Nucleus accumbens (tissue), 56 donors: ENCODE measurements at regions not wholly inside any gene's neighbourhood (a gene's known extent, or its start where the extent isn't known, plus 50 kb on each side); places are given as distances from the start of the nearest gene placed in this dataset.
"Not testable (repeated sequence)": the region's sequence is repeated elsewhere in the genome, so short reads cannot be mapped to it uniquely, and the experiment has no call there.

Experiments used
- DNase-seq, 56 donors: peaks; one replicate each; lab custom pipeline; 2025; lab: John Stamatoyannopoulos, UW

DNA sequence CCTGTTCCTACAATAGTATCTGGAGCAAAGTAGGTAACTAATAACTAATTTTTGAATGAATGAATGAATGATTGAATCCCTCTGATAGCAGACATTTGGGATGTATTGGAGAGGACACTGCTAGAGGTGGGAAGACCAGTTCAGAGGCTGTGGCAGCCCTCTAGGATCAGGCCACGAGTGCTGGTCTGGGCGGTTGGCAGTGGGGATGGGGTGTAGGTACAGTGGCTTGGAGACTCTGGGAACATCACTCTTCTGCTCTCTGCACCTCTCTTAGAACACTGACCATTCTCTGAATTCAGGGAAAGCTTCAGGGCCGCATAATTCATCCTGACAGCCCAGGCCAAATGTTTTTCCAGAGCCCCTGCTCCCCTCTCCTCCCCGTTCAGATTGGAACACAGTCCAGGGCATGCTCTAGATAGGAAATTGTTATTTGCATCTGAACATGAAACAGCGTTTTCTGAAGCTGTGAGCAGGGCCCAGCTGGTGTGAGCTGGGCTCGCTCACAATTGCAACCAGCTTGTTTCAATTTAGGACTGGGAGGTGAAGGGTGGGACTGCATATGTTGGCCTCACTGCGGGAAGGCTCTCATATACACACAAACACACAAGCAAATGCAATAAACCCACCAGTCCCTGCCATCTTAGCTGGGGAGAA, 253.1 kb upstream of the USP24 start:
- DNase-seq: no peak

DNA sequence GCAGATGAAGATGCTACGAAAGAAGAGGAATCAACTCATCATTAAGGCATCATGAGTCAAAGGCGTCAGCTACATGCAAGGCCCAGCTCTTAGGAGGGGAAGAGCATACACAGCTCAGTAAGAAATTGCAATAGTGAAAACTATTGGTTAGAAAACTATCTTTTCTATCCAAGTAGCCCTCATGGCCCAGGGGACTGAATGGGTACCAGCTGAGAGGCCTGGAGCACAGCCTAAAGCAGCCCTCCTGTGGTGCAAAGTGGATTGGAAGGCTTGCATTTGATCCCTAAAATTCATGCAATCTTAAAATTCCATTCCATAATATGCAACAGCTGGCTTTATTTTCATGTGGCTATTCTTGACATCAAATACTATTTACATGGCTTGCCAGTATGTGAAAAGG, 251.8 kb upstream of the USP24 start:
- DNase-seq: no peak

DNA sequence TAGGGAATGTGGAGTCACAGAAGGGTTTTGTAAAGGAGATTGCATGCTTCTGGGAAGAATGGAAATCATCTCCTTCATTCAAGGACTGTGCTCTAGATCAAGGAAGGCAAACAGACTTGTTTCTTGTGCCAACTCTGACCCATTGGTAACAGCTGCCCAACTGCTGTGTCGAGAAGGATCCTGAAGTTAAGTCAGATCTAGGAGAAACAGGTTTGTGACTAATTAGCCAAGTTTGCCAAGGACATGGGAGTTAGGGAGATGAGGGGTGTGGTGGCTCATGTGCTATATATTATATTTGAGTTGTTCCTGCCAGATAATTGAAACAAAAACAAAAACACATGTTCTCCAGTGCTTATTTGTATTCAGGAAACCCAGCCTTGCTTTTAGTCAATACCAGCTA, 251.2 kb upstream of the USP24 start:
- DNase-seq: no peak

DNA sequence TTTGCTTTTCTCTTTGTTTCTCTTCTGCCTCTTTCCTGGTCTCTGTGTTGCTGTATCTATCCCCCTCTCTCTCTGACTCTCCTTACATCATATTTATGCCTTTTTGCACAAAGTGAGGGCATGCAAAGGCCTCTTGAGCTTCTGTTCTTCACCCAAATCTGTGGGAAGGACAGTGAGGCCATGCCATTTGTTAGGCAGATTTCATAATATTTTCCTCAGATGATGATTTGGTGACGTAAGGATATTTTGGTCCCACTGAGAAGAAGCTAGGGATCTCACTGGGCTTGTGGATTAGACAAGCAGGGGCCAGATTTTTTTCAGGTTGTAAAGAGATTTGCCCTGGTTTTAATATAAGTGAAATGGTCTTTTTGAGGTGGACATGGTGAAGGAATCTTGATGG, 249.4 kb upstream of the USP24 start:
- DNase-seq: no peak

DNA sequence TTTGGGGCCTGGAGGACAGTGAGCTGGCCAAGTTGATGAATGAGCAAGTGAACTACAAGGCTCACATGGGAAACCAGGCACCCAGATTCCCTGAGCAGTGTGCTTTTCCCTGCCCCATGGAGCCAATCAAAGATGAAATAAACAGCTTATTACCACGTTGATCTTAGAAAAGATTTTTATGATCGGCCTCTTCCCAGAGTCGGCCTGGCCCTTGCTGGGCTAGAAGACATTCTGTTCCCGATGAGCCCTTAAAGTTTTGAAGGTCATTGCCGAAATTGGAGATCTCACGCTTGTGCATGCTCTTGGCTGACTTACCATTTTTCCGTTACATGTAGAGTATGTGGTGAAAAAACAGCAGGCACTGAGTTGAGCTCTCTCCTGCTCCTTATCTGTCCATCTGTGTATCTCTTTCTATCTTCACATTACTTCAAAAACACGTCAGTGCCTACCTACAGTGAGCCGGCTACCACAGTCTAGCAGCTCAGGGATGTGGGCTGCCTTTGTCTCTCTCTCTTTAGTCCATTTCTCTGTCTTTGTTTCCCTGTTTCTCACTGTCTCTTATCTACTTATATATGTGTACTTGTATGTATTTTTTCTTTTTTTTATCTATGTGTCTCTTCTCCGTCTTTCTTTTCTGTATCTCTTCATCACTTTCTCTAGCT, 248.8 kb upstream of the USP24 start:
- no peak for DNase-seq

DNA sequence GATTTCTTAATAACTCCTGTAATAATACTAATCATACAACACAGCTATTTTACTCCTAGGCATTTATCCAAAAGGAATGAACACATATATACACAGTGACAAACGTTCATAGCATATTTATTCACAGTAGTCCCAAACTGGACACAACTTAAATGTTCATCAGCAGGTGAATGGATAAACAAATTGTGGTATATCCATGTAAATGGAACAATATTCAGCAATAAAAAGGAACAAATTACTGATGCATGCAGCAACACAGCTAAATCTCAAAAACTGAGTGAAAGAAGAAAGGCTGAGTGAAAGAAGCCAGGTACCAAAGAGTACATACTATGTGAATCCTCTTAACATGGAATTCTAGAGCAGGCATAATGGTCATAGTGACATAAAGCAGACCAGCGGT, 242.7 kb upstream of the USP24 start:
- DNase-seq: no peak

DNA sequence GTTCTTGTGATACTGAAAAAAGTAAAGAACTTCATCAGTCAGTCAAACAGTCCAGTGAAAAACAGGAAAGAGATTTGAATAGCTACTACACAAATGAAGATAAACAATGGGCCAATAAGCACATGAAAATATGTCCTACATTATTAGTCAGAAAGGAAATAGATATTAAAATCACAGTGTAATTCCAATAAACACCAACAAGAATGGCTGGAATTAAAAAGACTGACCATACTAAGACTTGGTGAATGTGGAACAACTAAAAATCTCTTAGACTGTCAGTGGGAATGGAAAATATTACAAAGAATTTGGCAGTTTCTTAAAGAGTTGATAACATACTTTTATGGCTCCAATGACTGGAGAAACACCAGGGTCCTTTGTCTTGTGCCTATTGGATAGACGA, 241.8 kb upstream of the USP24 start:
- DNase-seq: no peak

DNA sequence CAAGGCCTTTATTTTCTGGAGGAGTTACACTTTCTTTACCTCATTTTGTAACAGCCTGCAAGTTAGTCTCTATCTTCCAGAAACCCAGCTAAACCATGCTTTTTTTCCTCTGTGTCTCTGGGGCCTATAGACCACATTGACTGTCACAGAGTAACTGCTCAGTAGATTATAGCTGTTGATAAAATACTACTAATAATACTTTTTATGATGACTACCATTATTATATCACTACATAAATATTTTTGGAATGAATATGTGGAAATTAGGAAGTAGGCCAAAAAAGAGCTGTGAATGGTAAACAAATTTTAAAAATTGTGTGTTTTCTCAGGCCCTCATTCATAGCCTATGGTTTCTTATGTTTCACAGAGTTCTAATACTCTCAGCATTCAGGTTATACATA, 233.1 kb upstream of the USP24 start:
- no peak for DNase-seq

DNA sequence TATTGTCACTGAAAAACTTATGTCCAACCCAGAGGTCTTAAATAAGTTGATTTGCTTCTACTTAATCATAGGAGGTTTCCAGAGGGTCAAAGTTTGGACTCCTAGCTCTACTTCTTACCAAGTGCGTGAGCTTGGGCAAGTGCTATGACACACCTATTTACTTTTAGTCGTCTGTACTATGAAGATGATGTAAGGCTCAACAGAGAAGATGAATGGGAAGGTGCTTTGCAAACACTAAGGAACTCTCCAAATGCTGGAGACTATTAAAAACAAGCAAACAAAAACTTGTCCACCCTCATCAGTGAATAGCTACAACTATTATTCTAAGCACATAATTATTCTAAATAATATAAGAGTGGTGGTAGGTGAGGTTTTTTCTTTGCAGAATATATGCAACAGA, 232.3 kb upstream of the USP24 start:
- DNase-seq: no peak

DNA sequence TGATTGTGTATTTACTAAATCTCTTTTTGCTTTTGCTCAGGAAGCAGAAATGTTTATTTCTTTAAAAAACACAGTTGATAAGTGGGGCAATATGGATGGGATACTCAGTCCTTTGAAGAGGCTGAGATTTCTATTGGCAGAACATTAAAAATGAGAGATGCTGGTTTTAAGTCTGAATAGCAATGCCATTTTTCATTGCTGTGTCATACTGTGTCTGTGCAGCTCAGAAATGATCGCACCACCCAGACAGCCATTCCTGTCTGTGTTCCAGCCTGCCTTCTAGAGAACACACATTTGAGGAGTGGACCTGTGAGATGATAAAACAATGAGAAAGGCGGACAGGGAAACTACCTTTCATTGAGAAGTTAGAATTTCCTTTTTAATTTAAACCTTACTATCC, 231.2 kb upstream of the USP24 start:
- DNase-seq: no peak

DNA sequence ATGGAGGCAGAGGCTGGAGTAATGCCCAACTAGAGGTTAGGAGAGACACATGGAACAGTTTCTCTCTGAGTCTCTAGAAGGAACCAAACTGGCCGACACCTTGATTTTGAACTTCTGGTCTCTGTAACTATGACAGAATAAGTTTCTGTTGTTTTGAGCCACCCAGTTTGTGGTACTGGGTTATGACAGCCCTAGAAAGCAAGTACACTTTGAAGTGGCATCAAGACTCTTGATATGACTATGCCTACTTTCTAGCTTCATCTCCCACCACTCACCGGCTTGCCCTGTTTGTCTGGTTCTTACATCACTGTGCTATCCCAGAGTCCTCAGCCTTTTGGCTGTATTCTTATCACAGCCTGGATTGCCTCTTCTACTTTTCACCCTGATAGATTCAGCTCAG, 230.3 kb upstream of the USP24 start:
- no peak for DNase-seq

DNA sequence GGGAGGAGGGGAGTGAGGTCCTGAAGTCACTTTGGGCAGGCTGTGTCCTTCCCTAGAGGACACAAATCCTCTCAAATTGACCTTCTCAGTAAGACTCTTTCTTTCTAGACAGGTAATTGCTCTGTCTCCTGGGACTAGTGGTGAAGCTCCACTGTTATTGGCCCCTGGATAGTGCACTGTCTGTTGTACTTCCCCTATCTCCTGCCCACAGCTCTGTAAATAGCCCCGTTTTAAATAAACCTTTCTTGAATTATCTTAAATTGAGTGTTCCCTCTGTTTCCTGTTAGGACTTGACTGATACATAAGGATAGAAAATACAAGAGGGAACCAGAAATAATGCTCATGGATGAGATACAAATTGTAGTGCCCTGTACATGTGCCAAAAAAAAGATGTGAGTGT, 229.5 kb upstream of the USP24 start:
- DNase-seq: no peak

DNA sequence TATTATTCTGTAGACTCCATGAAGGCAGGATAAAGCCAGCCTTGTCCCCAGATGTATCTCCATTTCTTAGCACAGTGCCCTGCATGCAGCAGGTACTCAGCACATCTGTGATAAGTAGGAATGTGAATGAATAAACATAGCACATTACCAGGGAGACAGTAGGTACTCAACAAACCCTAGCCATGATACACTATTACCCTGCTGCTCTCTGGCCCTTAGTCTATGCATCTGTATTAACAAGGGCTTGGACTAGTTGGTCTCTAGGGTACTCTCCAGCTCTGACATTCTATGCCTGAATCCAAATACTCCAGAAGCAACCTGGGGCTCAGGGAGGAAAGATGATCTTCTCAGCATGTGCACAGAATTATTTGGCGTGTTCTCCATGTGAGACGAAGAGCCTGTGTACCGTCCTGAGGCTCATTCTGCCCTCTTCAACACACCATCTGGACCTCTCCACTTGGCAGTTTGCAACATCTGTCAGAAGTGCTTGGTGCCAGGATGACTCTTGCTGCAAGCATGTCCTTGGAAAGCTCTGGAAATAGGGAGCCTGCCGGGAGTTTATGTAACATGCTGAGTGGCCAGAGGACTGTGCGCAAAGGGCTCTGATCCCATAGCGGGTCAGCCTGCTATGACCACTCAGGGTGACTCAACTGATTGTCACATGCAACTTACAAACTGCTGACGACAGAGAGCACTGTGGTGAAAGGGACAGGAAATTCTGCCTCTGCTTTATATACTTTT, 228.2 kb upstream of the USP24 start:
- peak in 6 of 56 donors; percentile 1 to 19 (median 3) for DNase-seq

DNA sequence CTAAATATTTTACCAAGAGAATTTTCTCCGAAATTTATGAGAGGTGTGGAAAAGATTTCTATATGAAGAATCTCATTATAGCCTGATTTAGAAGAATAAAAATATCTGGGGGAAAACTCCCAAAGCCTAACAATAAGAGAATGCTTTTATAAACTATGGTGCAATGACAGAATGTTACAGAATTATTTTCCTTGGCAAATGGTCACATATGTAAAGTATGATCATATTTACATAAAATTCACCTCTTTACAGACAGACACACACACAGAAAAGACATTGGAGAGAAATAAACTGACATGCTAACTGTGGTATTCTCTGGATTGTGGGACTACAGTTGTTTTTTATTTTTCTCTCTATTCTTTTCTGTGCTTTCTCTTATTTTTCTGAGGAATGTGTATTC, 226.3 kb upstream of the USP24 start:
- no peak for DNase-seq

DNA sequence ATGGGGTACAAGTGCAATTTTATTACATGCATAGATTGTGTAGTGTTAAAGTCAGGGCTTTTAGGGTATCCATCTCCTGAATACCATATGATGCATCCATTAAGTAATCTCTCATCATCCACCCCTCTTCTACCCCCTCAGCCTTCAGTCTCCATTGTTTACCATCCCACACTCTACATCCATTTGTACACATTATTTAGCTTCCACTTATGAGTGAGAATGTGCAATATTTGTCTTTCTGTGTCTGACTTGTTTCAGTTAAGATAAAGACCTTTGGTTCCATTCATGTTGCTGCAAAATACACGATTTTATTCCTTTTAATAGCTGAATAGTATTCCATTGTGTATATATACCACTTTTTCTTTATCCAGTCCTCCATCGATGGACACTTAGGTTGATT, 222.5 kb upstream of the USP24 start:
- no peak for DNase-seq

DNA sequence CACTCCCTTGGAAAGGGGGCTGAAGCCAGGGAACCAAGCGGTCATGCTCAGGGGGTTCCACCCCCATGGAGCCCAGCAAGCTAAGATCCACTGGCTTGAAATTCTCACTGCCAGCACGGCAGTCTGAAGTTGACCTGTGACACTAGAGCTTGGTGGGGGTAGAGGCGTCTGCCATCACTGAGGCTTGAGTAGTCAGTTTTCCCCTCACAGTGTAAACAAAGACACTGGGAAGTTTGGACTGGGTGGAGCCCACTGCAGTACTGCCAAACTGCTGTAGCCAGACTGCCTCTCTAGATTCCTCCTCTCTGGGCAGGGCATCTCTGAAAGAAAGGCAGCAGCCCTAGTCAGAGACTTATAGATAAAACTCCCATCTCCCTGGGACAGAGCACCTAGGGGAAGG, 215.6 kb upstream of the USP24 start:
- DNase-seq: not testable (repeated sequence)

DNA sequence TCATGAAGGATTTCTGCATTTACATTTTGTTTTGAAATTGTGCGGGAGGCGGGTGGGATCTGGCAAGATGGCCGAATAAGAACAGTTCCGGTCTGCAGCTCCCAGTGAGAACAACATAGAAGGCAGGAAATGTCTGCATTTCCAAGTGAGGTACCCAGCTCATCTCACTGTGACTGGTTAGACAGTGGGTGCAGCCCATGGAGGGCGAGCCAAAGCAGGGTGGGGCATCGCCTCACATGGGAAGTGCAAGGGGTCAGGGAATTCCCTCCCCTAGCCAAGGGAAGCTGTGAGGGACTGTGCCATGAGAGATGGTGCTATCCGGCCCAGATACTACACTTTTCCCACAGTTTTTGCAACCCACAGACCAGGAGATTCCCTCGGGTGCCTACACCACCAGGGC, 215.0 kb upstream of the USP24 start:
- not testable (repeated sequence) for DNase-seq

DNA sequence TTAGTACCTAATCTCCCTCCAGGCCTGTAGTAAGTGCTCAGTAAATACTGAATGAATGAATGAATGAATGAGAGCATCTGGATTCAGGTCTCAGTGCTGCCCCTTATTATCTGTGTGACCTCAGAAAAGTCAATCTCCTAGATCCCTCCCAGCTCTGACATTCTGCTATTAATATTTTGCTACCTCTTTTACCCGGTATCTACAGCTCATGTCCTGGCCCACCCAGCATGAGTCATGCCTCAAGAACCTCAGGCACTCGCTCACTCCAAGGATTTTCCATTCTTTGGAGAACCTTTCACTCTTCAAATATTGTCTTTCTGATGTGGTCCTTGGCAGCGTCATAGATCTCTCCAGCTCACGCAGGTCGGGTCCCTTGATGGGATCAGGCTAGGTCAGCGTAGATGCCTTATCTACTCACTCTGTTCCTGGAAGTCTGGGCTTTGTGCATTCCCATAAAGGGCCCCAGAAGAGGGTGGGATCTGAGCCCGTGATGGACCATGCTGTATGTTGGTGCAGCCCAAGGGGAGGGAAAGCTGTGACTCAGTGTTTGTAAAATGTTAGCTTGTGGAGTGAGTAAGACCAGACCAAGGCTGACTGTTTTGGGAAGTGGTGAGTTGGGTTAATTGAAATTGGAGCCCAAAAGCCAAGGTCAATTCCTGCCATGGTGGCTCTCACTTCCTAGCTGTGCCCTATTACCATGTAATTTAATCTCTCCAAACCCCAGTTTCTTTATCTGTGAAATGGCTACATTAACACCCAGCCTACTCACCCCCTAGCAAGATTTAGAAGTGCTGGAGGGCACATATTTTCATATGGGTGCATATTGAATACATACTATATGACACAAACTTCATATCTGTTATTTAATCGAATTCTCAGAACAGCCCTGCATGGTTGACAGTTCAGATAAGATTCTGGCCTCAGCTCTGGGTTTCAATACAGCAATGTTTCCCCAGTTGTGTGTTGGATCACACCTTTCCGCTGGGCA, 214.1 kb upstream of the USP24 start:
- no peak for DNase-seq

DNA sequence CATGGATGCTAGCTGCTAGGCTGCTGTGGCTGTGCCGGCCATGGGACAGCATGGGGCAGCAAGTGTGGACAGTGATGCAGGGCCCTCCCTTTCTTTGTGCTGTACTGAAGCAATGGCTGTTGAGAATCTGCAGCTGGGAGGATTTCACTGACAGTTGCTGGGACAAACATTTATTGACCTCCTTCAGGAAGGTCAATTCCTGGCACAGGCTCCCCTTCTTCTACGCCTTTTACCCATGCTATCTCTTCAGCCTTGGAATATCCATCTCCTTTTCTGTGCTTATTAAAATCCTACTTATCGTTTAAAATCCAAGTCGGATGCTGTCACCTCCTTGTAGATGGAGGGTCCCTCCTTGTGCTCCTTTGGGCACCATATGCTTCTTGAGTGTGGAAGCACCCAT, 213.1 kb upstream of the USP24 start:
- DNase-seq: no peak

DNA sequence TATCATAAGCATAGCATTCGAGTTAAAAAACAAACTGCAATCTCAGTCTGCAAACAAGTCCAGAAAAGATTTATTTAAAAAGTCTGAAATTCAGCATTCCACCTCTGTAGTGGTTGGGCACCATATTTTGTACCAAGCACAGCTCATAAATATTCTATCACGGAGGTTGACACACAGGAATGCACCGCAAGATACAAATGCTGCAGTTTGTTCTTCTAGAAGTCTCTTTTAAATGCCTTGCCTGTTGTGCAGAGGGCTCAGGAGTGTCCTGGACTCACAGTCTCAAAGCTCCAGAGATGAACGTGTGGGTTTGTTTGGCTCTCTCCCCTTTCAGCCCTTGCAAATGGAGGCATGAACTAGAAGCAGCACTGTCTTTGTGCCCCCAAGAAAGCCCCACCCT, 212.4 kb upstream of the USP24 start:
- no peak for DNase-seq

DNA sequence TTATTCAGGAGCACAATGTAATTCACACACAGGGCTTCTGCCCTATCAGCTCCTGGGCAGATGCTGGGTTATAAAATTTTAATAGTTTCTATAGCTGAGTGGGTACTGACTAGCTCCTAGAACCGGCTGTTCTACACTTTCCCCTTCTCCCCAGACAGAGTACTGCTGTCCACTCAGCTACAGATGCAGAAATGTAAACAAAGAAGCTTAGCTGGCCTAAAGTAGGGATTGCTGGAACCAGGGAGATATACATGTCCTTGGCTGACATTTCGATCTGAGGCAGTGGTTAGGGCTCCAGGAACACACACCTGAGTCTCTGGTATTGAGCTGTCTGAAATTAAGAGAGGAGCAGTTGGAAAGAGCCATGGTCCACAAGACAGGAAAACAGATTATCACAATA, 211.5 kb upstream of the USP24 start:
- no peak for DNase-seq
